SU-DHL-6 (cell line): ENCODE measurements at regions not wholly inside any gene's neighbourhood (a gene's known extent, or its start where the extent isn't known, plus 50 kb on each side); places are given as distances from the start of the nearest gene placed in this dataset.
"Not testable (repeated sequence)": the region's sequence is repeated elsewhere in the genome, so short reads cannot be mapped to it uniquely, and the experiment has no call there.

Experiments
- H2AFZ ChIP-seq: fragments of 200-600 bp; sonication (generic); 2 replicates; pipeline ENCODE4 v1.6.1; 2014; ENCODE audit warnings: low read depth, mild to moderate bottlenecking, moderate library complexity, mixed read lengths, antibody characterized with exemption, low read length; ENCODE audit not compliant: severe bottlenecking
- H3F3A ChIP-seq: fragments of 200-600 bp; shearing (Covaris generic); 2 replicates; pipeline ENCODE4 v1.6.0; 2016; ENCODE audit warnings: antibody characterized with exemption, mild to moderate bottlenecking; ENCODE audit not compliant: insufficient read depth
- H3K27ac ChIP-seq: fragments of 200-600 bp; sonication (generic); 2 replicates; pipeline ENCODE4 v1.5.1; 2016; ENCODE audit warnings: low read depth, mild to moderate bottlenecking, low read length, moderate library complexity, mixed read lengths
- H3K27me3 ChIP-seq: fragments of 200-600 bp; sonication (generic), shearing (Covaris generic); 2 replicates; pipeline ENCODE4 v1.6.0; 2014; ENCODE audit warnings: mild to moderate bottlenecking, low read length
- H3K36me3 ChIP-seq: fragments of 200-600 bp; sonication (generic); 2 replicates; pipeline ENCODE4 v1.6.1; 2014; ENCODE audit warnings: mild to moderate bottlenecking, low read length, mixed read lengths
- H3K4me2 ChIP-seq: fragments of 300-600, 200-600 bp; shearing (Covaris generic), sonication (generic); 2 replicates; pipeline ENCODE4 v1.6.0; 2014; ENCODE audit warnings: low read length, low read depth, mild to moderate bottlenecking; ENCODE audit not compliant: poor library complexity, severe bottlenecking
- H3K4me3 ChIP-seq: fragments of 200-600 bp; sonication (generic); 2 replicates; pipeline ENCODE4 v1.5.1; 2014; ENCODE audit warnings: antibody characterized with exemption, low read length, mild to moderate bottlenecking, mixed read lengths; ENCODE audit not compliant: insufficient read depth, poor library complexity, severe bottlenecking
- H3K79me2 ChIP-seq: fragments of 200-600 bp; sonication (generic); 2 replicates; pipeline ENCODE4 v1.6.1; 2014; ENCODE audit warnings: mild to moderate bottlenecking, low read length, moderate library complexity; ENCODE audit not compliant: insufficient read depth
- H3K9ac ChIP-seq: fragments of 200-600 bp; sonication (generic); 2 replicates; pipeline ENCODE4 v1.7.0; 2014; ENCODE audit warnings: mild to moderate bottlenecking, low read length
- H3K9me2 ChIP-seq: fragments of 200-600 bp; sonication (generic); replicated peaks from 2 replicates; pipeline ENCODE4 v1.6.1; 2014; ENCODE audit warnings: low read length; ENCODE audit not compliant: insufficient read depth
- H3K9me3 ChIP-seq: fragments of 200-600 bp; sonication (generic); 2 replicates; pipeline ENCODE4 v1.6.1; 2014; ENCODE audit warnings: low read length, mixed read lengths; ENCODE audit not compliant: insufficient read depth
- H4K20me1 ChIP-seq: fragments of 200-600 bp; sonication (generic); 2 replicates; pipeline ENCODE4 v1.6.1; 2014; ENCODE audit warnings: low read depth, mild to moderate bottlenecking, antibody characterized with exemption, low read length, moderate library complexity, mixed read lengths
- EZH2phosphoT487 ChIP-seq: fragments of 200-600 bp; sonication (generic), shearing (Covaris generic); conservative IDR thresholded peaks from 2 replicates; pipeline ENCODE4 v1.6.1; 2018; ENCODE audit warnings: mild to moderate bottlenecking, antibody characterized with exemption, low read length, moderate library complexity, mixed read lengths
- TF ChIP-seq, protein P1 (sequence below): fragments of 200-600 bp; sonication (generic); IDR thresholded peaks from one replicate; pipeline ENCODE4 v1.5.1; 2017; ENCODE audit warnings: antibody characterized with exemption, mild to moderate bottlenecking, low read length, moderate library complexity; ENCODE audit not compliant: insufficient read depth, poor library complexity, severe bottlenecking

GRCh38 chr17:16872351-16873173 is 99.4 kb downstream of the TNFRSF13B start:
- Histone ChIP-seq H3K4me3 (no peak overlapping the region), H2AFZ (no peak overlapping the region), H3K9me3 (no peaks in the 10 kb centered on the region), H3K79me2 (no peaks in the 10 kb centered on the region), H3K36me3 (no peaks in the 10 kb centered on the region), H3K4me2 (no peak overlapping the region), H3K27me3 (no peaks in the 10 kb centered on the region), H3F3A (no peaks in the 10 kb centered on the region), H3K27ac (no peak overlapping the region), H4K20me1 (no peaks in the 10 kb centered on the region), H3K9ac (no peak overlapping the region), H3K9me2 (no peaks in the 10 kb centered on the region)
- no peak for TF ChIP-seq EZH2phosphoT487
- TF ChIP-seq, protein P1, sequence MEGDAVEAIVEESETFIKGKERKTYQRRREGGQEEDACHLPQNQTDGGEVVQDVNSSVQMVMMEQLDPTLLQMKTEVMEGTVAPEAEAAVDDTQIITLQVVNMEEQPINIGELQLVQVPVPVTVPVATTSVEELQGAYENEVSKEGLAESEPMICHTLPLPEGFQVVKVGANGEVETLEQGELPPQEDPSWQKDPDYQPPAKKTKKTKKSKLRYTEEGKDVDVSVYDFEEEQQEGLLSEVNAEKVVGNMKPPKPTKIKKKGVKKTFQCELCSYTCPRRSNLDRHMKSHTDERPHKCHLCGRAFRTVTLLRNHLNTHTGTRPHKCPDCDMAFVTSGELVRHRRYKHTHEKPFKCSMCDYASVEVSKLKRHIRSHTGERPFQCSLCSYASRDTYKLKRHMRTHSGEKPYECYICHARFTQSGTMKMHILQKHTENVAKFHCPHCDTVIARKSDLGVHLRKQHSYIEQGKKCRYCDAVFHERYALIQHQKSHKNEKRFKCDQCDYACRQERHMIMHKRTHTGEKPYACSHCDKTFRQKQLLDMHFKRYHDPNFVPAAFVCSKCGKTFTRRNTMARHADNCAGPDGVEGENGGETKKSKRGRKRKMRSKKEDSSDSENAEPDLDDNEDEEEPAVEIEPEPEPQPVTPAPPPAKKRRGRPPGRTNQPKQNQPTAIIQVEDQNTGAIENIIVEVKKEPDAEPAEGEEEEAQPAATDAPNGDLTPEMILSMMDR, result no peak

GRCh38 chr17:16871446-16872190 is 100.3 kb downstream of the TNFRSF13B start:
- not testable (repeated sequence) for H3K9me2 ChIP-seq, H2AFZ ChIP-seq, H3K9me3 ChIP-seq, H3K27me3 ChIP-seq, H3F3A ChIP-seq, H4K20me1 ChIP-seq, H3K4me3 ChIP-seq, H3K4me2 ChIP-seq, H3K27ac ChIP-seq, H3K36me3 ChIP-seq, H3K9ac ChIP-seq, H3K79me2 ChIP-seq

DNA sequence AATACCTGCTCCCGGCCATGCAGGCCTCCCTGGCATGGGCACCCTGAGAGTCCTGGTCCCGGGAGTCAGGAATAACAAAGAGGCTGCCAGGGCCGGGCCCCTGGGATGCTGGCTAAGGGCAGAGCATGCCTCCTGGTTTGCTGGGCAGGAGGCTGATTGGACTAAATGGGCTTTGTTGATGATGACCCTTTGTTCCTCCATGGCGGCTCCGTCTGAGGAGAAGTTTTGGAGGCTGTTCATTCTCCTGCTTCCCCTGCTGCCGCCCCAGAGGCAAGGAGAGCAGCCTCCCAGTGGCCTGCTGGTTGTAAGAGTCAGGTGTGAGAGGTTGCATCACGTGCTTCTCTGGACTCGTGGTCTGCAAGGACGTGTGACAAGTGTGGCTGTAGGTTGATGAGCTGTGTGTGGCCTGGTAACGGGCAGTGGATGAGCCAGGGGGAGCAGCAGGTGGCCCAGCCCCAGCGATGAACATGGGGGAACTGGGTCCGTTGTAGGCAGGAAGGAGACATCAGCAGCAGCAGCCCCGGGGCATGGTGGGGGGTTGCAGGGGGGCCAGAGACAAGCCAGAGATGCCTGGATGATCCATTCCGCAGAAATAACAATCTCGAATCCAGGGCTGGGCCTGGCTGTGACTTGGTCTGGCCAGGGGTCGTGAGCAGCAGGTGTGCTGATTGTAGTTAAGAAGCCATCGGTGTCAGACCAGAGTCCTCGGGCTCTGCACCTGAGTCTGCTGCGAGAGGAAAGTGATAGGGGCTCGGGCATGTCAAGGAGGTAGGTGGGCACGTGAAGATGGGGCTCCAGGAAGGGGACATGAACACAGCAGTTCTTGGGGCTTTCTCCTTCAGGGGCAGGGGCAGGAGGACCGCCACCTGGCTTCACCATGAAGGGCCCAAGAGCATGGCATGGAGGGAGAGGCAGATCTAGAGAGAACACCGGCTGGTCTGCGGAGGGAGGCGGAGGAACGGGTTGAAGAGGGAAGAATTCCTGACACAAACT is 101.4 kb downstream of the TNFRSF13B start:
- H3K4me3 ChIP-seq, result no peak overlapping the region
- H4K20me1 ChIP-seq, result no peaks in the 10 kb centered on the region
- H3K9ac ChIP-seq, result no peak overlapping the region
- H3K27me3 ChIP-seq, result no peaks in the 10 kb centered on the region
- no peak overlapping the region for H3K27ac ChIP-seq
- H3K36me3 ChIP-seq, result no peaks in the 10 kb centered on the region
- H2AFZ ChIP-seq, result no peak overlapping the region
- H3F3A ChIP-seq, result no peaks in the 10 kb centered on the region
- no peaks in the 10 kb centered on the region for H3K79me2 ChIP-seq
- H3K4me2 ChIP-seq, result no peak overlapping the region
- no peaks in the 10 kb centered on the region for H3K9me2 ChIP-seq
- H3K9me3 ChIP-seq, result no peaks in the 10 kb centered on the region
- TF ChIP-seq EZH2phosphoT487, result no peak
- TF ChIP-seq, protein P1, result no peak

GRCh38 chr17:16869531-16870252 is 102.2 kb downstream of the TNFRSF13B start:
- not testable (repeated sequence) for H3K9me3 ChIP-seq, H3F3A ChIP-seq, H3K27ac ChIP-seq, H3K4me3 ChIP-seq, H3K9me2 ChIP-seq, H3K9ac ChIP-seq, H2AFZ ChIP-seq, H3K79me2 ChIP-seq, H4K20me1 ChIP-seq, H3K27me3 ChIP-seq, H3K4me2 ChIP-seq, H3K36me3 ChIP-seq

GRCh38 chr17:16868616-16869015 is 103.3 kb downstream of the TNFRSF13B start:
- not testable (repeated sequence) for H3K27me3 ChIP-seq, H3K9me3 ChIP-seq, H4K20me1 ChIP-seq, H3K79me2 ChIP-seq, H3K9ac ChIP-seq, H3K27ac ChIP-seq, H3K36me3 ChIP-seq, H3F3A ChIP-seq, H3K9me2 ChIP-seq, H3K4me2 ChIP-seq, H3K4me3 ChIP-seq, H2AFZ ChIP-seq
